SU-DHL-6 (cell line): ENCODE measurements at regions not wholly inside any gene's neighbourhood (a gene's known extent, or its start where the extent isn't known, plus 50 kb on each side); places are given as distances from the start of the nearest gene placed in this dataset.

ENCODE experiments used
- H2AFZ ChIP-seq: fragments of 200-600 bp; sonication (generic); 2 replicates; pipeline ENCODE4 v1.6.1; 2014; ENCODE audit warnings: low read depth, mild to moderate bottlenecking, moderate library complexity, mixed read lengths, antibody characterized with exemption, low read length; ENCODE audit not compliant: severe bottlenecking
- H3F3A ChIP-seq: fragments of 200-600 bp; shearing (Covaris generic); 2 replicates; pipeline ENCODE4 v1.6.0; 2016; ENCODE audit warnings: antibody characterized with exemption, mild to moderate bottlenecking; ENCODE audit not compliant: insufficient read depth
- H3K27ac ChIP-seq: fragments of 200-600 bp; sonication (generic); 2 replicates; pipeline ENCODE4 v1.5.1; 2016; ENCODE audit warnings: low read depth, mild to moderate bottlenecking, low read length, moderate library complexity, mixed read lengths
- H3K27me3 ChIP-seq: fragments of 200-600 bp; sonication (generic), shearing (Covaris generic); 2 replicates; pipeline ENCODE4 v1.6.0; 2014; ENCODE audit warnings: mild to moderate bottlenecking, low read length
- H3K36me3 ChIP-seq: fragments of 200-600 bp; sonication (generic); 2 replicates; pipeline ENCODE4 v1.6.1; 2014; ENCODE audit warnings: mild to moderate bottlenecking, low read length, mixed read lengths
- H3K4me2 ChIP-seq: fragments of 300-600, 200-600 bp; shearing (Covaris generic), sonication (generic); 2 replicates; pipeline ENCODE4 v1.6.0; 2014; ENCODE audit warnings: low read length, low read depth, mild to moderate bottlenecking; ENCODE audit not compliant: poor library complexity, severe bottlenecking
- H3K4me3 ChIP-seq: fragments of 200-600 bp; sonication (generic); 2 replicates; pipeline ENCODE4 v1.5.1; 2014; ENCODE audit warnings: antibody characterized with exemption, low read length, mild to moderate bottlenecking, mixed read lengths; ENCODE audit not compliant: insufficient read depth, poor library complexity, severe bottlenecking
- H3K79me2 ChIP-seq: fragments of 200-600 bp; sonication (generic); 2 replicates; pipeline ENCODE4 v1.6.1; 2014; ENCODE audit warnings: mild to moderate bottlenecking, low read length, moderate library complexity; ENCODE audit not compliant: insufficient read depth
- H3K9ac ChIP-seq: fragments of 200-600 bp; sonication (generic); 2 replicates; pipeline ENCODE4 v1.7.0; 2014; ENCODE audit warnings: mild to moderate bottlenecking, low read length
- H3K9me2 ChIP-seq: fragments of 200-600 bp; sonication (generic); replicated peaks from 2 replicates; pipeline ENCODE4 v1.6.1; 2014; ENCODE audit warnings: low read length; ENCODE audit not compliant: insufficient read depth
- H3K9me3 ChIP-seq: fragments of 200-600 bp; sonication (generic); 2 replicates; pipeline ENCODE4 v1.6.1; 2014; ENCODE audit warnings: low read length, mixed read lengths; ENCODE audit not compliant: insufficient read depth
- H4K20me1 ChIP-seq: fragments of 200-600 bp; sonication (generic); 2 replicates; pipeline ENCODE4 v1.6.1; 2014; ENCODE audit warnings: low read depth, mild to moderate bottlenecking, antibody characterized with exemption, low read length, moderate library complexity, mixed read lengths
- EZH2phosphoT487 ChIP-seq: fragments of 200-600 bp; sonication (generic), shearing (Covaris generic); conservative IDR thresholded peaks from 2 replicates; pipeline ENCODE4 v1.6.1; 2018; ENCODE audit warnings: mild to moderate bottlenecking, antibody characterized with exemption, low read length, moderate library complexity, mixed read lengths
- TF ChIP-seq, protein P1 (sequence below): fragments of 200-600 bp; sonication (generic); IDR thresholded peaks from one replicate; pipeline ENCODE4 v1.5.1; 2017; ENCODE audit warnings: antibody characterized with exemption, mild to moderate bottlenecking, low read length, moderate library complexity; ENCODE audit not compliant: insufficient read depth, poor library complexity, severe bottlenecking

DNA sequence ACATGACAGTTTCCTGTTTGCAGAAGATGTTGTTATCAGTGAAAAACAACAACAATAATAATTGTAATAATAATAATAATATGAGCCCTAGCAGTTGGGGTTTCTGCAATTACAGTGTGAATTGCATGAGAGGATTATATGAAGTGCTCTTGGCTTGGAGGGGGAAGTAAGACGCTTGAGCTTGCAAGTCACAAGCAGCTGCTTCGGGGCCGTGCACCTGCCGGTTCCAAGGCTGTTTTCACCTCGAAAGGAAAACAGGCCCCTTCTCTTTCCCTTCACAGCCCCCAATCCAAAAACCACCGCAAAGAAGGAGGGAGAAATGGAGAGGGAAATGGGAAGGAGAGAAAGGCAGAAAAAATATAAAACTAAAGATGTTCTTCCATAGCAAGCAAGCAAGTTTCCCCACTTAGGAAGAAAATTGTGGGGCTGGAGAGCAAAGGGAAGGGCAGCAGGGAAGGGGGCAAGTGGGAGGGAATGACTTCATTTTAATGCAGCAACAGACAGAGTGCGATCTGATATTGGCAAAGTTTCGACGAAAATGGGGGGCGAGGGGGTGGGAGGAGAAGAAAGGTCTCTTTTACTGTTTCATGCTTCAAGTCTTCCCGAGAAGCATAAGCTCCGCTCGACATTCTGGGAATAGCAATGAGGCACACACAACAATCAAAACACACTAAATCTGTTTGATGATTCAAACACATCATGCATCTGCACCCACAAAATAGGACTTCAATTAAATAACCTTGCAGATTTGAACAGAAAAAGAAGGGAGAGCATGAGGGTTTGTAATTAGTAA, 284.2 kb upstream of the ATP11B start:
- Histone ChIP-seq H4K20me1 (no peaks in the 10 kb centered on the region), H3F3A (no peaks in the 10 kb centered on the region), H2AFZ (no peak overlapping the region), H3K9me2 (no peaks in the 10 kb centered on the region), H3K4me3 (no peak overlapping the region), H3K9ac (no peak overlapping the region), H3K4me2 (no peak overlapping the region), H3K79me2 (no peaks in the 10 kb centered on the region), H3K9me3 (no peaks in the 10 kb centered on the region), H3K27ac (no peak overlapping the region), H3K27me3 (no peaks in the 10 kb centered on the region), H3K36me3 (no peaks in the 10 kb centered on the region)
- TF ChIP-seq, protein P1, sequence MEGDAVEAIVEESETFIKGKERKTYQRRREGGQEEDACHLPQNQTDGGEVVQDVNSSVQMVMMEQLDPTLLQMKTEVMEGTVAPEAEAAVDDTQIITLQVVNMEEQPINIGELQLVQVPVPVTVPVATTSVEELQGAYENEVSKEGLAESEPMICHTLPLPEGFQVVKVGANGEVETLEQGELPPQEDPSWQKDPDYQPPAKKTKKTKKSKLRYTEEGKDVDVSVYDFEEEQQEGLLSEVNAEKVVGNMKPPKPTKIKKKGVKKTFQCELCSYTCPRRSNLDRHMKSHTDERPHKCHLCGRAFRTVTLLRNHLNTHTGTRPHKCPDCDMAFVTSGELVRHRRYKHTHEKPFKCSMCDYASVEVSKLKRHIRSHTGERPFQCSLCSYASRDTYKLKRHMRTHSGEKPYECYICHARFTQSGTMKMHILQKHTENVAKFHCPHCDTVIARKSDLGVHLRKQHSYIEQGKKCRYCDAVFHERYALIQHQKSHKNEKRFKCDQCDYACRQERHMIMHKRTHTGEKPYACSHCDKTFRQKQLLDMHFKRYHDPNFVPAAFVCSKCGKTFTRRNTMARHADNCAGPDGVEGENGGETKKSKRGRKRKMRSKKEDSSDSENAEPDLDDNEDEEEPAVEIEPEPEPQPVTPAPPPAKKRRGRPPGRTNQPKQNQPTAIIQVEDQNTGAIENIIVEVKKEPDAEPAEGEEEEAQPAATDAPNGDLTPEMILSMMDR, result no peak
- no peak for TF ChIP-seq EZH2phosphoT487

DNA sequence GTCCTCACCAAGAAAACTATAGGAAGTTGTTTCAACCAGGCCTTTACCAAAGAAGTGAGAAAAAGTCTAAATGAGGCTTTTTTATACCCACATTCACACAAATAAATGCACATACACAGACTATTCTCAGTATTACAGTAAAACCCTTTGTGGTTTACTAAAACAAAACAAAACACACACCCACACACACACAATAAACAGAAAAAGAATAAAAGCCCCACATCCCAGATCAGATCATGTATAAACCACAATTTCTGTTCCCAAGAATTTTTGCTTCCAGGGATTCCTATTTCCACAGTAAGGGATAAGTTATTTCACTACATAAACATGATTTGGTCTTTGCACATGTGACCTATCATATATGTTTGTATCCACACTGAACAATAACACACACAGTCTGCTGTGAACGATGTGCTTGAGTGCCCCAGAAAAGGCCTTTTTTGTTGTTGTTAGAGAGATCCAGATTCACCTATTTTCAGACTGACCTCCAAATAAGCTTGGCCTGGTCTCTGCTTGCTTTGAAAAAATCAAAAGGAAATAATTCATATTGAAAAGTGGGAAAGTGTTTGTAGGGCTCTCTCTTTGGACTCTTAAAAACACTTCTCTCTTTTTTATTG, 283.4 kb upstream of the ATP11B start:
- Histone ChIP-seq H3K9me3 (no peaks in the 10 kb centered on the region), H3K9me2 (no peaks in the 10 kb centered on the region), H4K20me1 (no peaks in the 10 kb centered on the region), H3K27ac (no peak overlapping the region), H3K79me2 (no peaks in the 10 kb centered on the region), H3F3A (no peaks in the 10 kb centered on the region), H3K36me3 (no peaks in the 10 kb centered on the region), H3K27me3 (no peaks in the 10 kb centered on the region), H2AFZ (no peak overlapping the region), H3K4me3 (no peak overlapping the region), H3K9ac (no peak overlapping the region), H3K4me2 (no peak overlapping the region)
- TF ChIP-seq, protein P1, result no peak
- no peak for TF ChIP-seq EZH2phosphoT487

DNA sequence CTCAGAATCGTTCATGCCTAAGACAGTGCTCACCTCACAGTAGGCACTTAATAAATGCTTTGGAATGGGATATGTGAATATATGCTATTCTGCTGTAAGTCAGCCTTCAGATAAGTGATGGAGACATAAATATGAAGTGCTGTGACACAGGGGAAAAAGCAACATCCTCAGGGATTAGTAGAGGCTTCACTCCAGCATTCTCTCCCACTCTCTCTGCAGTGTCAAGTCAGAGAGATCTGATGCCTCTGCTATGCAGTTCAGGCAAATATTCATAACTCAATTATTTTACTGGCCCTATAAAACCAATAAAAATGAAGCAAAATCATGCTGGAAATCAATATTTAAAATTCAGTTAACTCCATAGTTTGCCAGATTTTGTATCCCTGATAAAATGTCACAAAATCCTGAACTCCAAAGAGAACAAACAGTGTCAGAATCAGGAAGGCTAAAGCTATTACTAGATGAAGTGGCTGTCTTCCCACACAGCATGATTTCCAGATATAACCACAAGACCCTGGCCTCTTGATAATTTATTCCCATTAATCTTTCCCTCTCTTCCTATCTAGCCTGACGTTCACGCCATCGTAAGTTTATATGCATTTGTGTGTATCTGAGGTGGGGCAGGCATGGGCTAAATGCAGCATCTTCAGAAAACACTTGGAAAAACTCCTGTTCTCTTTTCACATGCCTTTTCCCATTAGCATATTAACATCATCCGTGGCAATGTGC, 278.9 kb upstream of the ATP11B start:
- H3F3A ChIP-seq, result no peaks in the 10 kb centered on the region
- no peaks in the 10 kb centered on the region for H3K9me3 ChIP-seq
- no peaks in the 10 kb centered on the region for H4K20me1 ChIP-seq
- no peak overlapping the region for H2AFZ ChIP-seq
- H3K79me2 ChIP-seq, result no peaks in the 10 kb centered on the region
- no peak overlapping the region for H3K9ac ChIP-seq
- H3K4me3 ChIP-seq, result no peak overlapping the region
- H3K27ac ChIP-seq, result no peak overlapping the region
- no peaks in the 10 kb centered on the region for H3K9me2 ChIP-seq
- H3K4me2 ChIP-seq, result no peak overlapping the region
- H3K27me3 ChIP-seq, result no peaks in the 10 kb centered on the region
- H3K36me3 ChIP-seq, result no peaks in the 10 kb centered on the region
- TF ChIP-seq, protein P1, result no peak
- no peak for TF ChIP-seq EZH2phosphoT487
